Keratinocyte (primary cell): ENCODE measurements at regions not wholly inside any gene's neighbourhood (a gene's known extent, or its start where the extent isn't known, plus 50 kb on each side); places are given as distances from the start of the nearest gene placed in this dataset.

Experiments
- DNase-seq: peaks from one replicate; pipeline ENCODE4 v3.0.0-alpha.2; 2011; ENCODE audit warnings: low read depth, missing footprints, low spot score
- FAIRE-seq: peaks from 2 replicates; lab custom pipeline; 2011; peaks lifted over from hg19 to GRCh38; lab: Jason Lieb, UNC
- H2AFZ ChIP-seq: 2 replicates; pipeline ENCODE4 v1.6.0; 2012; ENCODE audit warnings: low read length, control low read depth, inconsistent platforms; ENCODE audit not compliant: control insufficient read depth
- H3K27ac ChIP-seq: 2 replicates; pipeline ENCODE4 v1.5.1; 2011; ENCODE audit warnings: low read length; ENCODE audit not compliant: control insufficient read depth, insufficient read depth
- H3K27me3 ChIP-seq: 3 replicates; pipeline ENCODE4 v1.6.0; 2011; ENCODE audit warnings: low read length; ENCODE audit not compliant: control insufficient read depth, insufficient read depth; ENCODE audit errors: extremely low read depth
- H3K36me3 ChIP-seq, 2 experiments: 2 replicates in 1 of 2; 3 replicates in 1 of 2; pipeline ENCODE4 v1.5.1; 2011; ENCODE audit warnings: low read length in 2 of 2, mild to moderate bottlenecking in 1 of 2; ENCODE audit not compliant: control insufficient read depth in 2 of 2, insufficient read depth in 2 of 2; ENCODE audit errors: extremely low read depth in 1 of 2
- H3K4me1 ChIP-seq: 3 replicates; pipeline ENCODE4 v1.5.1; 2011; ENCODE audit warnings: low read length; ENCODE audit not compliant: control insufficient read depth, insufficient read depth; ENCODE audit errors: extremely low read depth
- H3K4me2 ChIP-seq: 3 replicates; pipeline ENCODE4 v1.6.0; 2011; ENCODE audit warnings: low read depth, low read length; ENCODE audit not compliant: control insufficient read depth, insufficient read depth; ENCODE audit errors: extremely low read depth
- H3K4me3 ChIP-seq, 3 experiments: fragments of 200-600 bp in 1 of 3; sonication (generic) in 1 of 3; 2 replicates in 2 of 3; 3 replicates in 1 of 3; pipeline ENCODE4 v1.5.1; 2011 to 2016; ENCODE audit warnings: low read length in 3 of 3, mild to moderate bottlenecking in 3 of 3, control low read depth in 2 of 3, inconsistent platforms in 1 of 3, low read depth in 1 of 3, mixed read lengths in 1 of 3, mixed run types in 1 of 3, moderate library complexity in 1 of 3; ENCODE audit not compliant: control insufficient read depth in 2 of 3, insufficient read depth in 2 of 3; ENCODE audit errors: extremely low read depth in 1 of 3
- H3K79me2 ChIP-seq: 2 replicates; pipeline ENCODE4 v1.6.0; 2012; ENCODE audit warnings: low read length; ENCODE audit not compliant: control insufficient read depth, insufficient read depth
- H3K9ac ChIP-seq: 3 replicates; pipeline ENCODE4 v1.6.0; 2011; ENCODE audit warnings: low read length; ENCODE audit not compliant: control insufficient read depth, insufficient read depth; ENCODE audit errors: extremely low read depth
- H3K9me1 ChIP-seq: 3 replicates; pipeline ENCODE4 v1.6.0; 2011; ENCODE audit warnings: low read length; ENCODE audit not compliant: control insufficient read depth, insufficient read depth; ENCODE audit errors: extremely low read depth
- H3K9me3 ChIP-seq: 2 replicates; pipeline ENCODE4 v1.5.1; 2012; ENCODE audit warnings: low read depth, low read length; ENCODE audit not compliant: control insufficient read depth
- H4K20me1 ChIP-seq: 3 replicates; pipeline ENCODE4 v1.6.0; 2011; ENCODE audit warnings: low read length; ENCODE audit not compliant: control insufficient read depth, insufficient read depth; ENCODE audit errors: extremely low read depth
- EZH2 ChIP-seq: IDR thresholded peaks from one replicate; pipeline ENCODE4 v1.6.1; 2012; ENCODE audit warnings: inconsistent platforms, mild to moderate bottlenecking, low read length, moderate library complexity
- dilution Hi-C: fragments of 300-500 bp; cut with MboI; formaldehyde crosslinking; loops from one replicate; pipeline ENCODE4 v1.7.0; 2020; ENCODE audit warnings: low sequenced_read_pairs; ENCODE audit not compliant: extremely low pct_ligation_motif_present
- TF ChIP-seq, protein P1 (sequence below), 3 experiments: IDR thresholded peaks in 1 of 3; conservative IDR thresholded peaks in 1 of 3; optimal IDR thresholded peaks in 1 of 3; 2 replicates in 2 of 3; 3 replicates in 1 of 3; pipeline versions ENCODE3 to v1.5.1; 2011; ENCODE audit warnings: low read length in 3 of 3, mild to moderate bottlenecking in 3 of 3, moderate library complexity in 2 of 3, control low read depth in 1 of 3, inconsistent platforms in 1 of 3; ENCODE audit not compliant: insufficient read depth in 2 of 3; ENCODE audit errors: extremely low read depth in 1 of 3

DNA sequence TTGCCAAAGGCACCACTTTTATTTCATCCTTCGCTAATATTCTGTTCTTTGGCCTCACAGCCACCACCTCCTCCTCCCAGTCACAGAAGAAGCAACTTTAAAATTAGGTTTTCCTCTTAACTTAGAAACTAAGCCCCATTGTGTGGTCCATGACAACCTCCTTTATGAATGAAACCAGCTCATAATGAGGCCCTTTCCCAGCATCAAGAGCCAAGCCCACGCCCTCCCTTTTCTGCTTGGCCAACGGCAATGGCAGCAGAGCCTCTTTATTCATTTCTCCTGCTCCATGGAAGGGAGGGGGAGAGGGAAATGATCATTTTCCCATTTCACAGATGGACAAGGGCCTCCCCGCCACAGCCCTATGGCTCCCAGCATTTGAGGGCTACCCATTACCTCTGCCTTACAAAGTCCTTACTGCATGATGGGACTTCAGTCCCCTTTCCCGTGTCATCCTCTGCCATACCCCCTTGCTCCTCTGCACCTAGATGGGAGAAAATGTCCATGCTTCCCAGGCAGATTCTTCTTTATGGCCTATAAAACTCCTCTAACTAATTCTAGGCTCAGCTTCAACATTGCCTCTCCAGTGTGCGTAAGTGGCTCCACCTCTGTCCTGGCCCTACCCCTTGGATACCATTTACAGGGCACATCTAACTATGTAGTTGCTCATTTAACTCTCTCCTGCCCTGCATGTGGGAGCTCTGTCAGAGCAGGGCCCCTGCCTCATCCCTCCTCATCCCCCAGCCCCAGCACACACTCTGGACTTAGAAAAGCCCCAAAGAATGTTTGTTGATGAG lies 475.5 kb downstream of the RPS24 start:
- Histone ChIP-seq H3K27me3 (peaks cover 6% of the 10 kb centered on the region), H3K4me1 (no peaks in the 10 kb centered on the region), H2AFZ (no peak overlapping the region), H3K9ac (no peak overlapping the region), H3K9me3 (no peaks in the 10 kb centered on the region), H4K20me1 (no peaks in the 10 kb centered on the region), H3K36me3 (no peaks in the 10 kb centered on the region), H3K27ac (no peak overlapping the region), H3K4me3 (no peak overlapping the region), H3K79me2 (no peaks in the 10 kb centered on the region), H3K4me2 (no peak overlapping the region), H3K9me1 (no peaks in the 10 kb centered on the region)
- TF ChIP-seq, protein P1, sequence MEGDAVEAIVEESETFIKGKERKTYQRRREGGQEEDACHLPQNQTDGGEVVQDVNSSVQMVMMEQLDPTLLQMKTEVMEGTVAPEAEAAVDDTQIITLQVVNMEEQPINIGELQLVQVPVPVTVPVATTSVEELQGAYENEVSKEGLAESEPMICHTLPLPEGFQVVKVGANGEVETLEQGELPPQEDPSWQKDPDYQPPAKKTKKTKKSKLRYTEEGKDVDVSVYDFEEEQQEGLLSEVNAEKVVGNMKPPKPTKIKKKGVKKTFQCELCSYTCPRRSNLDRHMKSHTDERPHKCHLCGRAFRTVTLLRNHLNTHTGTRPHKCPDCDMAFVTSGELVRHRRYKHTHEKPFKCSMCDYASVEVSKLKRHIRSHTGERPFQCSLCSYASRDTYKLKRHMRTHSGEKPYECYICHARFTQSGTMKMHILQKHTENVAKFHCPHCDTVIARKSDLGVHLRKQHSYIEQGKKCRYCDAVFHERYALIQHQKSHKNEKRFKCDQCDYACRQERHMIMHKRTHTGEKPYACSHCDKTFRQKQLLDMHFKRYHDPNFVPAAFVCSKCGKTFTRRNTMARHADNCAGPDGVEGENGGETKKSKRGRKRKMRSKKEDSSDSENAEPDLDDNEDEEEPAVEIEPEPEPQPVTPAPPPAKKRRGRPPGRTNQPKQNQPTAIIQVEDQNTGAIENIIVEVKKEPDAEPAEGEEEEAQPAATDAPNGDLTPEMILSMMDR (optimal IDR thresholded peaks at IDR 0.05 in 1 of 3, IDR thresholded peaks at IDR 0.05 in 1 of 3, conservative IDR thresholded peaks at IDR 0.05 in 1 of 3; ENCODE audit: extremely low read depth in 1 of 3, insufficient read depth in 2 of 3, low read length in 3 of 3) = no peak
- no peak for TF ChIP-seq EZH2
- dilution Hi-C loops = no loop called here
- no peak for DNase-seq
- no peak for FAIRE-seq

DNA sequence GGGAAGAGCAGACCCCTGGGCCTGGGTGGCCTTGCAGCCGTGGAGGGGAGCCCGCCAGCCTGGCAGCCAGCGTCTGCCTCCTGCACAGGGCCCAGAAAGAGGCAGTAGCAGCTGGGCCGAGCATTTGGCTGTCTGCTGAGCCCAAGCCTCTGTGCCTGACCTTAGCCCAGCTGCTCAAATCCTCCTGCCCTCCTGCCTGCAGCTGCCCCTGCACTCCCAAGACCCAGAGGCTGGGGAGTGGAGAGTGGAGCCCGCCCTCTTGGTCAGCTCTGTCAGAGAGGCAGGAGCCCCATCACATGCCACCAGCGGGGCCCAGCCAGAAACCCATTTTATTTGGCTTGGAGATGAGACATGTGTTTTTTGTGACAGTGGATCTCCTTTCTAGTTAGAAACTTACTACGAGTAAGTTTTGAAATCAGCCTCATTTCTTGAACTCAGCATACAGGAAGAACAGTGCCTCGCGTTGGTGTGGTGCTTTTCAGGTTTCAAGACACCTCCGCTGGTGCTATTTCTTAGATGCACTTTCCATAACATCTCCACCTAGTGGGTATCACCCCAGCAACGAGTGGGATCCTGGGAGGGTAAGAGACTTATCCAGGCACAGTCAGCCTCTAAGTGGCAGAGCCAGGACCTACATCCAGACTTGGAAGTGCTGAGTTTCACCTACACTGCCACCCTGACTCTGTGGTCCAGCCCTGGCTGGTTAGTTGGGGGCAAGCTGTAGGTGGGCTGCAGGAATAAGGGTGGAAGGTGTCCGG lies 477.1 kb downstream of the RPS24 start:
- Histone ChIP-seq H3K4me1 (no peaks in the 10 kb centered on the region), H3K27ac (no peak overlapping the region), H3K4me2 (no peak overlapping the region), H3K9ac (no peak overlapping the region), H4K20me1 (no peaks in the 10 kb centered on the region), H3K79me2 (no peaks in the 10 kb centered on the region), H3K9me3 (no peaks in the 10 kb centered on the region), H3K4me3 (no peak overlapping the region), H3K9me1 (no peaks in the 10 kb centered on the region), H3K27me3 (no peaks in the 10 kb centered on the region), H3K36me3 (no peaks in the 10 kb centered on the region), H2AFZ (no peak overlapping the region)
- no peak for DNase-seq
- dilution Hi-C loops = no loop called here
- no peak for FAIRE-seq
- TF ChIP-seq, protein P1 (optimal IDR thresholded peaks at IDR 0.05 in 1 of 3, IDR thresholded peaks at IDR 0.05 in 1 of 3, conservative IDR thresholded peaks at IDR 0.05 in 1 of 3; ENCODE audit: extremely low read depth in 1 of 3, insufficient read depth in 2 of 3, low read length in 3 of 3) = no peak
- TF ChIP-seq EZH2 = no peak
